ENCODE measurements at regions not wholly inside any gene's neighbourhood (a gene's known extent, or its start where the extent isn't known, plus 50 kb on each side); places are given as distances from the start of the nearest gene placed in this dataset.

GRCh38 chr3:182327196-182327681, 466.1 kb upstream of the ATP11B start:
- no peak for TF ChIP-seq EZH2 (IDR thresholded peaks at IDR 0.05)
- TF ChIP-seq POLR2AphosphoS5 (IDR thresholded peaks at IDR 0.05; ENCODE audit: borderline replicate concordance, low read depth, low read length), result no peak
